ENCODE measurements at regions not wholly inside any gene's neighbourhood (a gene's known extent, or its start where the extent isn't known, plus 50 kb on each side); places are given as distances from the start of the nearest gene placed in this dataset.

- TF ChIP-seq CTCF (IDR thresholded peaks at IDR 0.05; ENCODE audit: unreplicated experiment in 3 of 3), result no peak
- peaks cover 28% of the 10 kb centered on the region for H3K4me1 Mint-ChIP-seq
- H3K36me3 Mint-ChIP-seq (ENCODE audit: low read depth), result no peaks in the 10 kb centered on the region
These were observed 250.2 kb upstream of the MEX3C start for GRCh38 chr18:51447351-51448342.

GRCh38 chr18:51448949-51449348 lies 251.5 kb upstream of the MEX3C start:
- Mint-ChIP-seq H3K36me3 (ENCODE audit: low read depth) (no peaks in the 10 kb centered on the region), H3K9me3 (no peaks in the 10 kb centered on the region), H3K27ac (no peak overlapping the region), H3K4me1 (peaks cover 28% of the 10 kb centered on the region), H3K27me3 (ENCODE audit: low read depth) (peaks cover 8% of the 10 kb centered on the region), H3K4me3 (no peak overlapping the region)
- no peak for TF ChIP-seq CTCF (IDR thresholded peaks at IDR 0.05; ENCODE audit: unreplicated experiment in 3 of 3)

More at GRCh38 chr18:51447351-51448342, 250.2 kb upstream of the MEX3C start:
- peaks cover 8% of the 10 kb centered on the region for H3K27me3 Mint-ChIP-seq (ENCODE audit: low read depth)
- no peaks in the 10 kb centered on the region for H3K9me3 Mint-ChIP-seq
- H3K4me3 Mint-ChIP-seq, result no peak overlapping the region
- peak overlapping the region in 1 of 3 experiments; percentile 35 for H3K27ac Mint-ChIP-seq

GRCh38 chr18:51453594-51453993 lies 256.1 kb upstream of the MEX3C start:
- peaks cover 6% of the 10 kb centered on the region for H3K4me1 Mint-ChIP-seq
- TF ChIP-seq CTCF (IDR thresholded peaks at IDR 0.05; ENCODE audit: unreplicated experiment in 3 of 3), result no peak
- no peak overlapping the region for H3K27ac Mint-ChIP-seq
- no peaks in the 10 kb centered on the region for H3K9me3 Mint-ChIP-seq
- no peaks in the 10 kb centered on the region for H3K36me3 Mint-ChIP-seq (ENCODE audit: low read depth)
- no peak overlapping the region for H3K4me3 Mint-ChIP-seq
- peaks cover 5% of the 10 kb centered on the region for H3K27me3 Mint-ChIP-seq (ENCODE audit: low read depth)

GRCh38 chr18:51458861-51459260 lies 261.4 kb upstream of the MEX3C start:
- Mint-ChIP-seq H3K27me3 (ENCODE audit: low read depth) (no peaks in the 10 kb centered on the region), H3K27ac (no peak overlapping the region), H3K4me1 (no peaks in the 10 kb centered on the region), H3K9me3 (no peaks in the 10 kb centered on the region), H3K36me3 (ENCODE audit: low read depth) (no peaks in the 10 kb centered on the region), H3K4me3 (no peak overlapping the region)
- no peak for TF ChIP-seq CTCF (IDR thresholded peaks at IDR 0.05; ENCODE audit: unreplicated experiment in 3 of 3)

- no peak for TF ChIP-seq CTCF (IDR thresholded peaks at IDR 0.05; ENCODE audit: unreplicated experiment in 3 of 3)
- Mint-ChIP-seq H3K4me1 (no peaks in the 10 kb centered on the region), H3K4me3 (no peak overlapping the region), H3K27me3 (ENCODE audit: low read depth) (no peaks in the 10 kb centered on the region), H3K36me3 (ENCODE audit: low read depth) (no peaks in the 10 kb centered on the region), H3K27ac (no peak overlapping the region), H3K9me3 (peaks cover 2% of the 10 kb centered on the region)
These were observed 264.5 kb upstream of the MEX3C start for GRCh38 chr18:51461956-51462355.

Measured in nephron (organoid).